ENCODE measurements at regions not wholly inside any gene's neighbourhood (a gene's known extent, or its start where the extent isn't known, plus 50 kb on each side); places are given as distances from the start of the nearest gene placed in this dataset.
"Not testable (repeated sequence)": the region's sequence is repeated elsewhere in the genome, so short reads cannot be mapped to it uniquely, and the experiment has no call there.

DNA sequence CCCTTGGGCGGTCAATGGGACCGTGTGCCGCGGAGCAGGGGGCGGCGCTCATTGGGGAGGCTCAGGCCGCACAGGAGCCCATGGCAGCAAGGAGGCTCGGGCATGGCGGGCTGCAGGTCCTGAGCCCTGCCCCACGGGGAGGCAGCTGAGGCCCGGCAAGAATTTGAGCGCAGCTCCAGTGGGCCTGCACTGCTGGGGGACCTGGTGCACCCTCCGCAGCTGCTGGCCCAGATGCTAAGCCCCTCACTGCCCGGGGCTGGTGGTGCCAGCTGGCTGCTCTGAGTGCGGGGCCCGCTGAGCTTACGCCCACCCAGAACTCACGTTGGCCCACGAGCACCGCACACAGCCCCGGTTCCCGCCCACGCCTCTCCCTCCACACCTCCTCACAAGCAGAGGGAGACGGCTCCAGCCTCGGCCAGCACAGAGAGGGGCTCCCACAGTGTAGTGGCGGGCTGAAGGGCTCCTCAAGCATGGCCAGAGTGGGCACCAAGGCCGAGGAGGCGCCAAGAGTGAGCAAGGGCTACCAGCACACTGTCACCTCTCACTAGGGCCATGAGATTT is 141.1 kb upstream of the OR13F1 start:
- no peak overlapping the region for H2AFZ ChIP-seq (ENCODE audit: low read depth)
- no peaks in the 10 kb centered on the region for H3K79me2 ChIP-seq (ENCODE audit: insufficient read depth, low read depth)
- no peak overlapping the region for H3K4me3 ChIP-seq (IDR thresholded peaks at IDR 0.05; ENCODE audit: insufficient read depth, low read depth, low read length)
- no peak overlapping the region for H3K27ac ChIP-seq
- no peak for TF ChIP-seq CTCF (conservative IDR thresholded peaks at IDR 0.05; ENCODE audit: low read depth, low read length)
- no peak overlapping the region for H3K9ac ChIP-seq
- no peaks in the 10 kb centered on the region for H3K27me3 ChIP-seq (ENCODE audit: insufficient read depth, low read depth)
- no peaks in the 10 kb centered on the region for H3K36me3 ChIP-seq (ENCODE audit: insufficient read depth)
- no peaks in the 10 kb centered on the region for H4K20me1 ChIP-seq (ENCODE audit: insufficient read depth)
- no peaks in the 10 kb centered on the region for H3K4me1 ChIP-seq (ENCODE audit: low read depth, poor library complexity, severe bottlenecking)
- no peak overlapping the region for H3K4me2 ChIP-seq

DNA sequence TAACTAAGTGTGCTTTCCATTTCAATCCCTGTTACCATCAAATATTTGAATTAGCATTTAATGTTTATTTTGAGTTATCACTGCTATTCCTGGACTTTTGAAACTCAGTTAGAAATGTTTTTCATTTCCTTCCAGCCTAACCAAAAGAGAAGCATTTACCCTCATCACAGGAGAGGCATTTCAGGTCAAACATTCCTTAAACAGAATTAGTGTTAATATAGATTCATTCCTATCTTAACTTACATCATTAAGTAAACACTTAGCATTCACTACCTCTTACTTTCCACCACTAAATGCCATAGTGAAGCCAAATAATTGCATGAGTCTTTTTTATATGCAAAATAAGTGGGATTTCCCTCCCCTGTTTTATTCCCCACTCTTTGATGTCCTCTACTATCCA is 136.6 kb upstream of the OR13F1 start:
- Histone ChIP-seq H3K27ac (no peak overlapping the region), H3K36me3 (ENCODE audit: insufficient read depth) (no peaks in the 10 kb centered on the region), H3K27me3 (ENCODE audit: insufficient read depth, low read depth) (no peaks in the 10 kb centered on the region), H3K79me2 (ENCODE audit: insufficient read depth, low read depth) (no peaks in the 10 kb centered on the region), H3K4me1 (ENCODE audit: low read depth, poor library complexity, severe bottlenecking) (no peaks in the 10 kb centered on the region), H3K4me2 (no peak overlapping the region), H4K20me1 (ENCODE audit: insufficient read depth) (no peaks in the 10 kb centered on the region), H2AFZ (ENCODE audit: low read depth) (no peak overlapping the region), H3K9ac (no peak overlapping the region), H3K4me3 (IDR thresholded peaks at IDR 0.05; ENCODE audit: insufficient read depth, low read depth, low read length) (no peak overlapping the region)
- no peak for TF ChIP-seq CTCF (conservative IDR thresholded peaks at IDR 0.05; ENCODE audit: low read depth, low read length)

- H3K4me3 ChIP-seq (IDR thresholded peaks at IDR 0.05; ENCODE audit: insufficient read depth, low read depth, low read length); H3K4me2 ChIP-seq; H2AFZ ChIP-seq (ENCODE audit: low read depth); H4K20me1 ChIP-seq (ENCODE audit: insufficient read depth); H3K79me2 ChIP-seq (ENCODE audit: insufficient read depth, low read depth); H3K9ac ChIP-seq; H3K27me3 ChIP-seq (ENCODE audit: insufficient read depth, low read depth); H3K36me3 ChIP-seq (ENCODE audit: insufficient read depth); H3K4me1 ChIP-seq (ENCODE audit: low read depth, poor library complexity, severe bottlenecking); H3K27ac ChIP-seq: not testable (repeated sequence)
Observed at GRCh38 chr9:104368318-104368717, 135.7 kb upstream of the OR13F1 start.

- Histone ChIP-seq H4K20me1 (ENCODE audit: insufficient read depth) (no peaks in the 10 kb centered on the region), H3K9ac (no peak overlapping the region), H3K27me3 (ENCODE audit: insufficient read depth, low read depth) (no peaks in the 10 kb centered on the region), H3K4me3 (IDR thresholded peaks at IDR 0.05; ENCODE audit: insufficient read depth, low read depth, low read length) (no peak overlapping the region), H2AFZ (ENCODE audit: low read depth) (no peak overlapping the region), H3K27ac (no peak overlapping the region), H3K4me1 (ENCODE audit: low read depth, poor library complexity, severe bottlenecking) (no peaks in the 10 kb centered on the region), H3K36me3 (ENCODE audit: insufficient read depth) (no peaks in the 10 kb centered on the region), H3K79me2 (ENCODE audit: insufficient read depth, low read depth) (no peaks in the 10 kb centered on the region), H3K4me2 (no peak overlapping the region)
- TF ChIP-seq CTCF (conservative IDR thresholded peaks at IDR 0.05; ENCODE audit: low read depth, low read length), result no peak
Observed at GRCh38 chr9:104374711-104375110, 129.4 kb upstream of the OR13F1 start.

- H4K20me1 ChIP-seq (ENCODE audit: insufficient read depth), result no peaks in the 10 kb centered on the region
- TF ChIP-seq CTCF (conservative IDR thresholded peaks at IDR 0.05; ENCODE audit: low read depth, low read length), result no peak
- no peaks in the 10 kb centered on the region for H3K27me3 ChIP-seq (ENCODE audit: insufficient read depth, low read depth)
- no peak overlapping the region for H3K27ac ChIP-seq
- H3K36me3 ChIP-seq (ENCODE audit: insufficient read depth), result no peaks in the 10 kb centered on the region
- H3K79me2 ChIP-seq (ENCODE audit: insufficient read depth, low read depth), result no peaks in the 10 kb centered on the region
- no peak overlapping the region for H3K4me2 ChIP-seq
- no peaks in the 10 kb centered on the region for H3K4me1 ChIP-seq (ENCODE audit: low read depth, poor library complexity, severe bottlenecking)
- no peak overlapping the region for H3K4me3 ChIP-seq (IDR thresholded peaks at IDR 0.05; ENCODE audit: insufficient read depth, low read depth, low read length)
- no peak overlapping the region for H3K9ac ChIP-seq
- no peak overlapping the region for H2AFZ ChIP-seq (ENCODE audit: low read depth)
Observed at GRCh38 chr9:104386013-104386412, 118.0 kb upstream of the OR13F1 start.
